Peyer's patch (tissue), 4 donors: ENCODE measurements at regions not wholly inside any gene's neighbourhood (a gene's known extent, or its start where the extent isn't known, plus 50 kb on each side); places are given as distances from the start of the nearest gene placed in this dataset.

Experiments used
- DNase-seq, 3 donors: peaks; one replicate each; pipeline ENCODE4 v3.0.0-alpha.2; 2017 to 2019
- H3K27ac ChIP-seq, 4 donors: fragments of 200-600 bp; sonication (generic); one replicate each; pipeline ENCODE4 v1.5.1; 2016 to 2019
- H3K27me3 ChIP-seq, 2 donors: fragments of 200-600 bp; sonication (generic); one replicate each; pipeline ENCODE4 v1.5.1; 2019
- H3K36me3 ChIP-seq, 3 donors: fragments of 200-600 bp; sonication (generic); one replicate each; pipeline ENCODE4 v1.5.1; 2016 to 2019
- H3K4me1 ChIP-seq, 4 donors: fragments of 200-600 bp; sonication (generic); one replicate each; pipeline ENCODE4 v1.5.1; 2016 to 2019
- H3K4me3 ChIP-seq, 4 donors: fragments of 200-600 bp; sonication (generic); 1 replicate in 3 of 4; 2 replicates in 1 of 4; pipeline ENCODE4 v1.5.1; 2016 to 2019; ENCODE audit warnings: mild to moderate bottlenecking in 1 of 4
- H3K9me3 ChIP-seq, 4 donors: fragments of 200-600 bp; sonication (generic); one replicate each; pipeline ENCODE4 v1.5.1; 2016 to 2019; ENCODE audit warnings: mild to moderate bottlenecking in 1 of 4
- CTCF ChIP-seq, 6 experiments: fragments of 450-650 bp in 4 of 6; fragments of 200-600 bp in 2 of 6; sonication (generic) in 1 of 6; IDR thresholded peaks; one replicate each; pipeline ENCODE4 v1.5.1; 2017 to 2019; ENCODE audit warnings: antibody characterized with exemption in 6 of 6, mild to moderate bottlenecking in 3 of 6, moderate library complexity in 1 of 6
- POLR2A ChIP-seq, 2 donors: fragments of 450-650 bp; IDR thresholded peaks; one replicate each; pipeline ENCODE4 v1.5.1; 2017; ENCODE audit warnings: antibody characterized with exemption in 2 of 2, mild to moderate bottlenecking in 2 of 2, moderate library complexity in 2 of 2

- Histone ChIP-seq H3K4me1 (no peaks in the 10 kb centered on the region), H3K27ac (no peak overlapping the region), H3K27me3 (no peaks in the 10 kb centered on the region), H3K4me3 (no peak overlapping the region), H3K36me3 (no peaks in the 10 kb centered on the region), H3K9me3 (no peaks in the 10 kb centered on the region)
- TF ChIP-seq CTCF (IDR thresholded peaks at IDR 0.05) (no peak), POLR2A (IDR thresholded peaks at IDR 0.05) (no peak)
- DNase-seq, result no peak
These were observed 205.8 kb upstream of the BOD1L1 start for GRCh38 chr4:13833171-13833804.

- Histone ChIP-seq H3K36me3 (no peaks in the 10 kb centered on the region), H3K4me3 (no peak overlapping the region), H3K27me3 (no peaks in the 10 kb centered on the region), H3K4me1 (no peaks in the 10 kb centered on the region), H3K9me3 (no peaks in the 10 kb centered on the region), H3K27ac (no peak overlapping the region)
- DNase-seq, result no peak
- TF ChIP-seq POLR2A (IDR thresholded peaks at IDR 0.05) (no peak), CTCF (IDR thresholded peaks at IDR 0.05) (no peak)
These were observed 209.7 kb upstream of the BOD1L1 start for GRCh38 chr4:13836946-13837912.

- H3K27ac ChIP-seq, result peak overlapping the region in 3 of 4 donors; percentile 32 to 59 (median 55)
- TF ChIP-seq CTCF (IDR thresholded peaks at IDR 0.05) (no peak), POLR2A (IDR thresholded peaks at IDR 0.05) (no peak)
- DNase-seq, result peak in 2 of 3 donors; percentile 50 to 62
- no peaks in the 10 kb centered on the region for H3K36me3 ChIP-seq
- no peaks in the 10 kb centered on the region for H3K27me3 ChIP-seq
- H3K4me1 ChIP-seq, result no peaks in the 10 kb centered on the region
- no peaks in the 10 kb centered on the region for H3K9me3 ChIP-seq
- H3K4me3 ChIP-seq, result peak overlapping the region in 2 of 4 donors; percentile 29 to 35
These were observed 213.1 kb upstream of the BOD1L1 start for GRCh38 chr4:13840502-13841190.

GRCh38 chr4:13844740-13845139, 217.2 kb upstream of the BOD1L1 start:
- no peak for TF ChIP-seq POLR2A (IDR thresholded peaks at IDR 0.05)
- TF ChIP-seq CTCF (IDR thresholded peaks at IDR 0.05), result no peak
- Histone ChIP-seq H3K4me3 (no peak overlapping the region), H3K27ac (no peak overlapping the region), H3K4me1 (no peaks in the 10 kb centered on the region), H3K36me3 (no peaks in the 10 kb centered on the region), H3K9me3 (no peaks in the 10 kb centered on the region), H3K27me3 (no peaks in the 10 kb centered on the region)
- DNase-seq, result no peak

GRCh38 chr4:13849778-13850177, 222.3 kb upstream of the BOD1L1 start:
- no peaks in the 10 kb centered on the region for H3K4me1 ChIP-seq
- H3K27ac ChIP-seq, result no peak overlapping the region
- TF ChIP-seq POLR2A (IDR thresholded peaks at IDR 0.05), result no peak
- TF ChIP-seq CTCF (IDR thresholded peaks at IDR 0.05), result no peak
- no peaks in the 10 kb centered on the region for H3K36me3 ChIP-seq
- no peak overlapping the region for H3K4me3 ChIP-seq
- no peaks in the 10 kb centered on the region for H3K9me3 ChIP-seq
- DNase-seq, result no peak
- H3K27me3 ChIP-seq, result no peaks in the 10 kb centered on the region
